Embryonic facial prominence (tissue), 1 donor: ENCODE measurements at regions not wholly inside any gene's neighbourhood (a gene's known extent, or its start where the extent isn't known, plus 50 kb on each side); places are given as distances from the start of the nearest gene placed in this dataset.

Experiments
- DNase-seq: peaks from one replicate; pipeline ENCODE4 v3.0.0-alpha.2; 2016; ENCODE audit errors: extremely low spot score

GRCh38 chr2:6352247-6352646 is 513.5 kb downstream of the CMPK2 start:
- DNase-seq = no peak

- no peak for DNase-seq
Observed at GRCh38 chr2:6352906-6353515, 512.7 kb downstream of the CMPK2 start.

- DNase-seq = no peak
Observed at GRCh38 chr2:6353669-6354068, 512.0 kb downstream of the CMPK2 start.

GRCh38 chr2:6354546-6354945 is 511.2 kb downstream of the CMPK2 start:
- no peak for DNase-seq

- DNase-seq = no peak
Observed at GRCh38 chr2:6355886-6356761, 509.6 kb downstream of the CMPK2 start.

- DNase-seq = no peak
Observed at GRCh38 chr2:6358546-6358945, 507.2 kb downstream of the CMPK2 start.

- no peak for DNase-seq
Observed at GRCh38 chr2:6358985-6359384, 506.7 kb downstream of the CMPK2 start.

- DNase-seq = no peak
Observed at GRCh38 chr2:6359964-6360363, 505.7 kb downstream of the CMPK2 start.

GRCh38 chr2:6362671-6363450 is 502.8 kb downstream of the CMPK2 start:
- no peak for DNase-seq

GRCh38 chr2:6368281-6368680 is 497.4 kb downstream of the CMPK2 start:
- no peak for DNase-seq

GRCh38 chr2:6369266-6369665 is 496.4 kb downstream of the CMPK2 start:
- DNase-seq = no peak

GRCh38 chr2:6370753-6371551 is 494.8 kb downstream of the CMPK2 start:
- DNase-seq = no peak

GRCh38 chr2:6372317-6372901 is 493.3 kb downstream of the CMPK2 start:
- DNase-seq = no peak

GRCh38 chr2:6381326-6381725 is 484.4 kb downstream of the CMPK2 start:
- DNase-seq = no peak

- no peak for DNase-seq
Observed at GRCh38 chr2:6384341-6384740, 481.4 kb downstream of the CMPK2 start.

- DNase-seq = no peak
Observed at GRCh38 chr2:6392354-6392753, 473.4 kb downstream of the CMPK2 start.

- DNase-seq = no peak
Observed at GRCh38 chr2:6392966-6393365, 472.7 kb downstream of the CMPK2 start.

- no peak for DNase-seq
Observed at GRCh38 chr2:6393819-6394218, 471.9 kb downstream of the CMPK2 start.

- no peak for DNase-seq
Observed at GRCh38 chr2:6394276-6394675, 471.4 kb downstream of the CMPK2 start.

- no peak for DNase-seq
Observed at GRCh38 chr2:6398421-6398820, 467.3 kb downstream of the CMPK2 start.

GRCh38 chr2:6401301-6401700 is 464.4 kb downstream of the CMPK2 start:
- DNase-seq = no peak
